ENCODE measurements at regions not wholly inside any gene's neighbourhood (a gene's known extent, or its start where the extent isn't known, plus 50 kb on each side); places are given as distances from the start of the nearest gene placed in this dataset.
"Not testable (repeated sequence)": the region's sequence is repeated elsewhere in the genome, so short reads cannot be mapped to it uniquely, and the experiment has no call there.

DNA sequence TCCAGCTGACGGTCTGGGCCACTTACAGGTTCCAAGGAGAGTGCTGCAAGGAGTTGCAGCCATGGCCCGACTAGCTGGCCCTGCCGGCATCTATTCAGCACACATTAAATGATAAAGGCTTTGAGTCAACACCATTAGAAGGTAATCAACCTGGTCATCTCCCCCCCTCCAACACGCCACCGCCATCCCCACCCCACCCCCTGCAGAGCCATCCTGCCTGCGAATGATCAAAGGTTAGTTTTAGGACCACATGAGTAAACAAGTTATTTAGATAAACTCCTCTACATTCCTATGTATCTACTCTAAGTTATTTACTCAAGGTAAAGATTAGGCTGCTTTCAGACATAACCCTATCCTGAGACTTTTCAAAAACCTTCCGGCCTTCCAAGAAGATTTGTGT lies 349.3 kb upstream of the SLC39A10 start:
- no peak for DNase-seq (ENCODE audit: low read depth)

DNA sequence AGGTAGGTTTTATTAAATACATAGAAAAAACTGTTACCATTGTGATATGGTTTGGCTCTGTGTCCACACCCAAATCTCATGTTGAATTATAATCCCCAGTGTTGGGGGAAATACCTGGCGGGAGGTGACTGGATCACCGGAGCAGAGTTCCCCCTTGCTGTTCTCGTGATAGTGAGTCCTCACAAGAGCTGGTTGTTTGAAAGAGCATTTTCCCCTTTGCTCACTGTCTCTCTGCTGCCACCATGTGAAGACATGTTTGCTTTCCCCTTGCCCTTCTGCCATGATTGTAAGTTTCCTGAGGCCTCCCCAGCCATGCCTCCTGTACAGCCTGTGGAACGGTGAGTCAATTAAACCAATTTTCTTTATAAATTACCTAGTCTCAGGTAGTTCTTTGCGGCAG lies 352.7 kb upstream of the SLC39A10 start:
- DNase-seq (ENCODE audit: low read depth): no peak

- DNase-seq (ENCODE audit: low read depth): no peak
Measured at GRCh38 chr2:195300631-195301030, 356.4 kb upstream of the SLC39A10 start.

- DNase-seq (ENCODE audit: low read depth): no peak
Measured at GRCh38 chr2:195299600-195299999, 357.4 kb upstream of the SLC39A10 start.

DNA sequence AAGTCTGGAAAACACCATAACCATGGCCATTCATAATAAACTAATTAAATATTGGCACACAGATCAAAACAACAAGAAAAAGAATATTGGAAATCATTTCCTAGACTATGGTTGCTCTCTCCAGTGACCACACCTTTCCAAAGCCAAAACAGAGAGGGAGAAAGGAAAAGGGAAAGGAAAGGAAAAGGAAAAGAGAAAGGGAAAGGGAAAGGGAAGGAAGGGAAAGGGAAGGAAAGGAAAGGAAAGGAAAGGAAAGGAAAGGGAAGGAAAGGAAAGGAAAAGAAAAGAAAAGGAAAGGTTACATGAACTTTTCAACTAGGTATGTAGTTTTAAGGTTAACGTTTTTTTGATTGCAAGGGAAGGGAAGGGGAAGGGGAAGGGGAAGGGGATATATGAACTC lies 360.5 kb upstream of the SLC39A10 start:
- DNase-seq (ENCODE audit: low read depth): no peak

DNA sequence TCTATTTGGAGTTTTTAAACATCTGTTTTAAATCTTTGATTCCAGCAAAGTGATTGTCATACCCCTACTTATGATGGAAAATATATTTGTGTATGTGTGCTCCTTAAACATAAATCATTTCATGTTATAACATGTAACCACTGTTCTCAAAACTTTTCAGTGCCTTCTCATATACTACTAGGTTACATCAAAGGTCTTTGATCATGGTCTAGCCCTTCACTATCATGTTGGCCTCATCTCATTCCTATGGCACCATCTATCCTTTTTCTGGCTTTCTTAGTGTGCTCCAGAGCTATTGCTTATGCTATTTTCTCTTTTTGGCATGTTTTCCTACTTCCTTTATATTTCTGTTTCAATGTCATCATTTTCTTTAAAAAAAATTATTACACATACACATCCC lies 367.9 kb upstream of the SLC39A10 start:
- DNase-seq (ENCODE audit: low read depth): no peak

DNA sequence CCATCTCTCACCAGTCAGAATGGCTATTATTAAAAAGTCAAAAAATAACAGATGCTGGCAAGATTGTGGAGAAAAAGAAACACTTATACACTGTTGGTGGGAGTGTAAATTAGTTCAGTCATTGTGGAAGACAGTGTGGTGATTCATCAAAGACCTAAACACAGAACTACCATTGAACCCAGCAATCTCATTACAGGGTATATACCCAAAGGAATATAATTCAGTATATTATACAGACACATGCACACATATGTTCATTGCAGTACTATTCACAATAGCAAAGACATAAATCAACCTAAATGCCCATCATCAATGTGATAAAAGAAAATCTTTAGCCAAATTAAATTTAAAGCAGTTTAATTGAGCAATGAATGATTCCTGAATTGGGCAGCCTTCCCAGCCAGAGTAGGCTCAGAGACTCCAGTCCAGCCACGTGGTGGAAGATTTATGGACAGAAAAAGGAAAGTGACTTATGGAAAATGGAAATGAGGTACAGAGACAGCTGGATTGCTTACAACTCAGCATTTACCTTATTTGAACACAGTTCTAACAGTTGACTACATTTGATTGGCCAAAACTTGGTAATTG lies 377.1 kb upstream of the SLC39A10 start:
- no peak for DNase-seq (ENCODE audit: low read depth)

GRCh38 chr2:195270466-195271039 lies 386.5 kb upstream of the SLC39A10 start:
- no peak for DNase-seq (ENCODE audit: low read depth)

GRCh38 chr2:195269220-195269619 lies 387.8 kb upstream of the SLC39A10 start:
- DNase-seq (ENCODE audit: low read depth): no peak

- DNase-seq (ENCODE audit: low read depth): no peak
Measured at GRCh38 chr2:195257979-195258378, 399.0 kb upstream of the SLC39A10 start.

DNA sequence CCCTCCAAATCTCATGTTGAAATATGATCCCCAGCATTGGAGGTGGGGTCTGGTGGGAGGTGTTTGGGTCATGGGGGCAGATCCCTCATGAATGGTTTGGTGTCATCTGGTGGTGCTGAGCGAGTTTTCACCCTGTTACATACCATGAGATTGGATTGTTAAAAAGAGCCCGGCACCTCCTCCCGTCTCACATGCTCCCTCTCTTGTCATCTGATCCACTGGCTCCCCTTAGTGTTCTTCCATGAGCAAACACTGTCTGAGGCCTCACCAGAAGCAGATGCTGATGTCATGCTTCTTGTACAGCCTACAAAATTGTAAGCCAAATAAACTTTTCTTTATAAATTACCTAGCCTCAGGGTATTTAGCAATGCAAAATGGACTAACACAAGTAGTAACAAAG lies 405.0 kb upstream of the SLC39A10 start:
- DNase-seq (ENCODE audit: low read depth): no peak

DNA sequence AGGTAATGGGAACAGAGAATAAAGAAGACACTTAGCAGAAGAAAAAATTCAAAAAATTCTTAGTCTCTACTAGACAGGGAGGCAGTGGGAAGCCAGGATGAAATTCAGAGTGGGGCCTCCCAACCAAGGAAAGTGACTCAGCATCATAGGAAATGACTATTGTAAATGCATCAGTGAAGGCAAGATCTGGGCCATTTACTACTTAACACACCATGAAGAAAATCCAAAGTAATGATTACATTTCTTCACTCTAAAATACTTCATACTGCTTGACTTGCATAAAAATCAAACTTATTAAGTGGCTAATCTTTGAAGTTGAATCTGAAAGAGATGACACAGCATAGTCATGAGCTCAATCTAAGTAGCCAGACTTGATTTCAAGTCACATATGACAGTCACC lies 405.8 kb upstream of the SLC39A10 start:
- no peak for DNase-seq (ENCODE audit: low read depth)

DNA sequence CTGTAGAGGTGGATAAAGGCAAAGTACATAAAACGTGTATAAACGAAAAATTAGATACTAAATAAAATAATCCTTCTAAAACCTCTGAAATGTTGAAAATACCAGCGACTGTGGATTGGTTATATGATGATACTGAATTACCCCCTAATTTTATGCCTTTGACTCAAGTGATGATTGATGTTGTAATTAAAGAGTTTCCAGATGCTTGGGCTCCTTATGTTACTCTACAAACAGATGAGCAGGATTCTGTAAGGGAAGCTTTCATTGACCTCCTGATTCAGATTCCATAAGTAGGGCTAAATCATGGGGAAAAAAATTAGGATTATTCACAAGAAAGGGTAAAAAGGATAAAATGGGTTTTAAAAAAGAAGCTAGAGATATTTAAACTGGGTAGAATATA lies 418.2 kb upstream of the SLC39A10 start:
- no peak for DNase-seq (ENCODE audit: low read depth)

- no peak for DNase-seq (ENCODE audit: low read depth)
Measured at GRCh38 chr2:195238379-195238778, 418.6 kb upstream of the SLC39A10 start.

DNA sequence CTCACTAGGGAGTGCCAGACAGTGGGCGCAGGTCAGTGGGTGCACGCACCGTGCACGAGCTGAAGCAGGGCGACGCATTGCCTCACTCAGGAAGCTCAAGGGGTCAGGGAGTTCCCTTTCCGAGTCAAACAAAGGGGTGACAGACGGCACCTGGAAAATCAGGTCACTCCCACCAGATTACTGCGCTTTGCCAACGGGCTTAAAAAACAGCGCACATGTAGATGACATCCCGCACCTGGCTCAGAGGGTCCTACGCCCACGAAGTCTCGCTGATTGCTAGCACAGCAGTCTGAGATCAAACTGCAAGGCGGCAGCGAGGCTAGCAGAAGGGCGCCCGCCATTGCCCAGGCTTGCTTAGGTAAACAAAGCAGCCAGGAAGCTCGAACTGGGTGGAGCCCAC lies 428.5 kb upstream of the SLC39A10 start:
- DNase-seq (ENCODE audit: low read depth): not testable (repeated sequence)

DNA sequence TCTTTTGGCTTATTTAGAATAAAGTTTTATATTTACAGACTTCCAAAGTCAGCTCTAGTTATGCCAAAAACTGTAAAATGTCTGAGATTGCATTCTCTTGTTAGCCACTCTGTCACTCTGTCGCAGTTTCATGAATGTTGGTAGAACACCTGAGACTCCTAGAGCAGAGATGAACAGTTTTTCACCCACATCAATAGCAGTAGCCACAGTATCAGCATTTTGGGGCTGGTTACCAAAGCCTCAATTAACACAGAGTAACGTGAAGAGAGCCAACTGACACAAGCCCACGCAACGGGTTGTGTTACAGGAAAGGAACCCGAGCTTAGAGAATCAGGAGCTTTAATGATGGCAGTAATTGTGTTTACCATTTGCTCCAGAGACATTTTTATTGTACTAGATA lies 443.0 kb upstream of the SLC39A10 start:
- DNase-seq (ENCODE audit: low read depth): no peak

DNA sequence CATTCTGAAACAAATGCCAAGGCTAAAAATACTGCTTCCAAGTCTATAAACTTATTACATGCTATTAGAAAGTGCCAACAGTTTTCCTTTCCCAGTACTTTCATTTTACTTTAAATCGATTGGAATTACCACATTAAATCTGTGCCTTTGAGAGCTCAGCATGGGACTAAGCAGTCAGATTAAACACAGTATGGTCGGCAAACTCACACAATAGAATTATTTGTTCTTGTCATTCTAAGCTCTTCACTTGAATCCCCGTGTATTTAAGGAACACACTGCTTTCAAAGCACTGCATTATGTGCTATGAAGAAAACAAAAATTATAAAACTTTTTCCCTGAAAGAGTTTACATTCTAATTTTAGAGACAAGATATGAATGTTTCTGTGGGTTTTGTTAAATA lies 444.4 kb upstream of the SLC39A10 start:
- DNase-seq (ENCODE audit: low read depth): no peak

DNA sequence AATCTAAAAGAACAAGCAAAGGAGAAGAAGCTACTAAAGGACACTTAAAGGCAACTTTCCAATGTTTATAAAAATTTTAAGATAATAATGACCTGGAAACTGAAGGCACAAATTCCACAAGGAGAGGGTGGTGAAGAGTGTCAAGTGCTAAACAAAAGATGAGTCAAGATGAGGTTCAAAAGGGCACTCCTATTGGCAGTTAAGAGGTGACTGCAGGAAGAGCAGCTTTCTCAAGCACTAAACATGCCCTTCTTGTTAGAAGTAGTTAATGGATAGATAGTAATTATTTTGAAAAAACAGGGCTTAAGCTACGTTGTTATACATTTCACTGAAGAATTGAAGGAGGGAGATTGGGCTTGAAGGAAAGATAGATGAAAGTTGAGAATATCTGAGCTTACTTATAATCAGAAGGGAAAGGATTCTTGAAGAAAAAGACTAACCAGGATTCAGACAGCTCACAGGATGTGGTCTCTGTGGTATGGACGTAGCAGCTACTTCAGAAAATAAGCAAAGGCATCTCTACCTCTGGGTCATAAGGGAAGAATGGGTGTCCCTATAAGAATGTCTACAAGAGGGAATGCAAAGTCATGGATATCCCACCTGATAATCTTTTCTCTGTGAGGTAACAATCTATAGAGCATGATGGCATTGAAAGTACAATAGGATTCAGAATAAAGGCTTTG lies 454.7 kb upstream of the SLC39A10 start:
- no peak for DNase-seq (ENCODE audit: low read depth)

- no peak for DNase-seq (ENCODE audit: low read depth)
Measured at GRCh38 chr2:195199864-195200263, 457.2 kb upstream of the SLC39A10 start.

GRCh38 chr2:195181059-195181705 lies 475.8 kb upstream of the SLC39A10 start:
- no peak for DNase-seq (ENCODE audit: low read depth)

GRCh38 chr2:195168369-195168768 lies 488.7 kb upstream of the SLC39A10 start:
- DNase-seq (ENCODE audit: low read depth): no peak

- DNase-seq (ENCODE audit: low read depth): no peak
Measured at GRCh38 chr2:195164930-195165329, 492.1 kb upstream of the SLC39A10 start.

DNA sequence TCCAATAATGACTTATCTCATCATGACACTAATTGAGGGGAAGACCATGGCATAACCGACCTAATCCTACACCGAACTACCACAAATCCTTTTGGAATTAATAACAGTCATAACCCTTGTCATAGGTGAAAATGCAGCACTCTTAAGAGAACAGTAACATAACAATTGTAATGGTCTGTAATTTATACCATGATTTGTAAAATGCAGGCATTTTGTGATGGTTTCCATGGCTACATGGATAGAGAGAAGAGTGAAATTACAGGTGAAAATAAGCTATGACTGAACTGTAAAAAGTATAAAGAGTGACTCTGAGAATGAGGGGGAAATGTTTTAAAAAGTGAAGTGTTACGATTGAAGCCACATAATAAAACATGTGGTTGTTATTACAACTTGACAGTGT lies 494.1 kb upstream of the SLC39A10 start:
- no peak for DNase-seq (ENCODE audit: low read depth)

Data from activated T-helper 9 cell treated with anti-CD3 and anti-CD28 coated beads, Interleukin-2, amount 50 U/mL, for 16 hours (primary cell).